Lower lobe of right lung (tissue), 2 donors: ENCODE measurements at regions not wholly inside any gene's neighbourhood (a gene's known extent, or its start where the extent isn't known, plus 50 kb on each side); places are given as distances from the start of the nearest gene placed in this dataset.

Experiments
- ATAC-seq, 2 donors: fragments of 200-7000 bp; cut with Tn5 transposase; one replicate each; pipeline ENCODE4 v1.9.1; 2020 to 2022; ENCODE audit warnings: mild to moderate bottlenecking in 2 of 2, moderate library complexity in 2 of 2
- DNase-seq: peaks from one replicate; pipeline ENCODE4 v3.0.0-alpha.2; 2020
- H3K27ac ChIP-seq: fragments of 200-600 bp; one replicate; pipeline ENCODE4 v1.8.0; 2022
- H3K27me3 ChIP-seq: fragments of 200-600 bp; one replicate; pipeline ENCODE4 v1.8.0; 2022; ENCODE audit warnings: low read depth
- H3K36me3 ChIP-seq: fragments of 200-600 bp; one replicate; pipeline ENCODE4 v1.8.0; 2022; ENCODE audit warnings: mild to moderate bottlenecking
- H3K4me1 ChIP-seq: fragments of 200-600 bp; one replicate; pipeline ENCODE4 v1.8.0; 2022
- H3K4me3 ChIP-seq: fragments of 200-600 bp; one replicate; pipeline ENCODE4 v1.8.0; 2022; ENCODE audit warnings: mild to moderate bottlenecking
- H3K9me3 ChIP-seq: fragments of 200-600 bp; one replicate; pipeline ENCODE4 v1.8.0; 2022
- intact Hi-C: fragments of 100-400 bp; cut with DNase I; formaldehyde crosslinking; loops from one replicate; pipeline ENCODE4 v1.11.0; 2022
- TF ChIP-seq, protein P1 (sequence below): fragments of 200-600 bp; IDR thresholded peaks from one replicate; pipeline ENCODE4 v1.8.0; 2022; ENCODE audit warnings: antibody characterized with exemption, mild to moderate bottlenecking
- donor health status: DM: no; HTN: yes; CAD: no; lungs with severe emphysema.

DNA sequence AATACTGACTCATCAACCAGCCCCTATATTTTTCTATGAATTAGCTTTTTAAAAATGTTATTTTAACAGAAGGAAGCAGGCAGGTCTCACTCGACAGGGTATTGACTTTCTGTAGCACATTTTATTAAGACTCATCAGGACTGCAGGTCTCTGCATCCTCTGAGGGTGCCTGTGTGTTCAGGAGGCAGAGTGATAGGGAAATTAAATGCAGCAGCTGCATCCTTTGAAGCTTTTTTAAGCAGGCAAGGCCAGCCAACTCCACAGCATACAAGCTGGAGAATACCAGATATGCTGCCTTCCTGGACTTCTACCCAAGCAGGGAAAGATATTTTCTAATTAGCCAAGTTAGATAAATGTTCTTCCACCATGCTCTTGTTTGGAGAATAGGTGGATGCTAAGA, 124.9 kb downstream of the WSCD1 start:
- intact Hi-C loops = no loop called here
- no peaks in the 10 kb centered on the region for H3K9me3 ChIP-seq
- H3K4me3 ChIP-seq = no peak overlapping the region
- no peaks in the 10 kb centered on the region for H3K36me3 ChIP-seq
- H3K27me3 ChIP-seq = peaks cover 4% of the 10 kb centered on the region
- DNase-seq (no peak), ATAC-seq (no peak)
- no peak overlapping the region for H3K27ac ChIP-seq
- TF ChIP-seq, protein P1, sequence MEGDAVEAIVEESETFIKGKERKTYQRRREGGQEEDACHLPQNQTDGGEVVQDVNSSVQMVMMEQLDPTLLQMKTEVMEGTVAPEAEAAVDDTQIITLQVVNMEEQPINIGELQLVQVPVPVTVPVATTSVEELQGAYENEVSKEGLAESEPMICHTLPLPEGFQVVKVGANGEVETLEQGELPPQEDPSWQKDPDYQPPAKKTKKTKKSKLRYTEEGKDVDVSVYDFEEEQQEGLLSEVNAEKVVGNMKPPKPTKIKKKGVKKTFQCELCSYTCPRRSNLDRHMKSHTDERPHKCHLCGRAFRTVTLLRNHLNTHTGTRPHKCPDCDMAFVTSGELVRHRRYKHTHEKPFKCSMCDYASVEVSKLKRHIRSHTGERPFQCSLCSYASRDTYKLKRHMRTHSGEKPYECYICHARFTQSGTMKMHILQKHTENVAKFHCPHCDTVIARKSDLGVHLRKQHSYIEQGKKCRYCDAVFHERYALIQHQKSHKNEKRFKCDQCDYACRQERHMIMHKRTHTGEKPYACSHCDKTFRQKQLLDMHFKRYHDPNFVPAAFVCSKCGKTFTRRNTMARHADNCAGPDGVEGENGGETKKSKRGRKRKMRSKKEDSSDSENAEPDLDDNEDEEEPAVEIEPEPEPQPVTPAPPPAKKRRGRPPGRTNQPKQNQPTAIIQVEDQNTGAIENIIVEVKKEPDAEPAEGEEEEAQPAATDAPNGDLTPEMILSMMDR = no peak
- no peaks in the 10 kb centered on the region for H3K4me1 ChIP-seq

DNA sequence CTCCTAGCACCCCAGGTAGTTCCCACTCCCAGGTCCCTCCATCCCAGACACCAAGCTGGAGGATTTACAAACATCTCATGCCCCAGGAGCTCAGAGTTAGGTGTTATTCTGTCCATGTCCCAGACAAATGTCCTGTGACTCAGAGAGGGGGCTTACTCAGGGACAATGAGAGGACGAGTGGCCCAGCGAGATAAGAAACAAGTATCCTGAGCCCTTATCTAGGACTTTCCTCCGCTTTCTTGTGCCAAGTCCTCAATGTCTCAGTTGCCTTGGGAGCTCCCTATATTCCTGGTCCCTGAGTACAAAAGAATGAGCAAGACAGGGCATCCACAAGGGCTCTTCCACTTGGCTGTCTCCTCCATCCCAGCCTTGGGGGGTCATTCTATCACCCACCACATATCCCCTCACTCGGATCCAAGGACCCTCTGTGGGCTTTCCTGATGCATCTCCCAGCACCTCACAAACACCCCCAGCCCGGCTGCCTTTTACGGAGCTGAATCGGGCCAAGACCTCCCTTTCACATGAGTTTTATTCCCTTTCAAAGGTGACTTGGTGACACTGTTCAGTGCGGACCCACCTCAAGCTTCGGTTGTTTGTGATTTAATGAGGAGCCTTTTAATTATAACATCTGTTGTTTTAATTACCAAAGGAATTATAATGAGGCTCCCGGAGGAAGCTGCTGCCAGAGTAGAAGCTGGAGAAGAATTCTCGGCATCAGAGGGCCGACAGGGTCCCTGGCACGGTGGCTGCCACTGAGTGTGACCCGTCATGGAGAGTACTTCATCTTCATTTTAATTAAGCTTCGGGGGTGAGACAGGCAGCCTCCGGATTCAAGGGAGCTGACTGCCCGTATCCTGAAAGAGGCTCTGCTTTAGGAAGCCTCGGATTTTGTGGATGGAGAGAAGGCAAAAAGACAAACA, 121.5 kb downstream of the WSCD1 start:
- H3K27me3 ChIP-seq = no peaks in the 10 kb centered on the region
- H3K4me1 ChIP-seq = no peaks in the 10 kb centered on the region
- no peak overlapping the region for H3K27ac ChIP-seq
- no peaks in the 10 kb centered on the region for H3K36me3 ChIP-seq
- H3K9me3 ChIP-seq = no peaks in the 10 kb centered on the region
- intact Hi-C loops = no loop called here
- ATAC-seq (no peak), DNase-seq (no peak)
- TF ChIP-seq, protein P1 = no peak
- no peak overlapping the region for H3K4me3 ChIP-seq

DNA sequence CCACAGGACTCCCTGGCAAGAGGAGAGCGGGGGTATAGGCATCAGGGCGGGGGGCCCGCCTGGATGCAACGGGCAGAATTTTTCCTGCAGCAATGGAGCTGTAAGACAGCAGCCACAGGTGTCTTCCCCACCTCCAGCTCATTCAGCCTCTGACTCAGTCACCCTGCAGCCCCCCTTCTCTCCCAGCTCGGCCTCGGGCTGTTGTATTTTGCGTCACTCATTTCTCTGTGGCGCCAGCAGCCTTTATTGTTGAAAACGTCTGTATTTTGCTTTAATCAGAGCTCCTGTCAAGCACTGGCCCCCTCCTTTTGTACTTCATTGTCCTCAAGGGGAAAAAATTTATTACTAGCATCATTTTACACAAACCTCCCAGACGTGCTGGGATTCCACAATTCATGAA, 117.7 kb downstream of the WSCD1 start:
- ATAC-seq (no peak), DNase-seq (no peak)
- H3K36me3 ChIP-seq = no peaks in the 10 kb centered on the region
- no peaks in the 10 kb centered on the region for H3K9me3 ChIP-seq
- intact Hi-C loops = no loop called here
- H3K27ac ChIP-seq = no peak overlapping the region
- TF ChIP-seq, protein P1 = no peak
- no peaks in the 10 kb centered on the region for H3K4me1 ChIP-seq
- H3K4me3 ChIP-seq = no peak overlapping the region
- H3K27me3 ChIP-seq = no peaks in the 10 kb centered on the region

DNA sequence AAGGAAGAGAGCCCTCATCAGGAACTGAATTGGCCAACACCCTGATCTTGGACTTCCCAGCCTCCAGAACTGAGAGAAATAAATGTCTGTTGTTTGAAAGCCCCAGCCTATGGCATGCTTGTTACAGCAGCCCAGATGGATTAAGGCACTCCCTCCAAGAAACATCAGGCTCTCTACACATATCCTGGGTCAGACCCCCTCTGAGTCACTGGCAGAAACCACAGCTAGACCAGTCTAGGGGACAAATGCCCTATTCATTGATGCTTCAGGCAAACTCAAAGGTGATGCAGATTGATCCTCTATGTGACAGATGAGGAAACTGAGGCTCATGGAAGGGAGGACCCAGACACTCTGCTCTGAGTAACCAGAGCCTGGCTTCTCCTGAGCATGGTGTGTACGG, 116.8 kb downstream of the WSCD1 start:
- intact Hi-C loops = no loop called here
- Histone ChIP-seq H3K4me3 (no peak overlapping the region), H3K36me3 (no peaks in the 10 kb centered on the region), H3K27ac (no peak overlapping the region), H3K4me1 (no peaks in the 10 kb centered on the region), H3K9me3 (no peaks in the 10 kb centered on the region), H3K27me3 (no peaks in the 10 kb centered on the region)
- DNase-seq = no peak
- TF ChIP-seq, protein P1 = no peak
- no peak for ATAC-seq

DNA sequence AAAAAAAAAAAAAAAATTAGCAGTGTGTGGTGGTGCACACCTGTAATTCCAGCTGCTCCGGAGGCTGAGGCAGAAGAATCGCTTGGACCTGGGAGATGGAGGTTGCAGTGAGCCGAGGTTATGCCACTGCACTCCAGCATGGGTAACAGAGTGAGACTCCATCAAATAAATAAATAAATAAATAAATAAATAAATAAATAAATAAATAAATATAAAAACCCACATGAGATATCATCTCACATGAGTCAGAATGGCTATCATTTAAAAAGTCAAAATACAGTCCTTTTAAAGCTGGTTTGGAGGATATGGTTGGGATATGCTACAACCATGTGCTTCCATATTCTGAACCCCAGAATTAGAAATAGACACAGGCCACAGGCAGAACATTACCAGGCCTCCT, 114.3 kb downstream of the WSCD1 start:
- TF ChIP-seq, protein P1 = no peak
- intact Hi-C loops = no loop called here
- Histone ChIP-seq H3K36me3 (no peaks in the 10 kb centered on the region), H3K4me1 (no peaks in the 10 kb centered on the region), H3K27me3 (no peaks in the 10 kb centered on the region), H3K4me3 (no peak overlapping the region), H3K9me3 (no peaks in the 10 kb centered on the region), H3K27ac (no peak overlapping the region)
- DNase-seq = no peak
- ATAC-seq = no peak
